Gastrocnemius medialis (tissue), 4 donors: ENCODE measurements at regions not wholly inside any gene's neighbourhood (a gene's known extent, or its start where the extent isn't known, plus 50 kb on each side); places are given as distances from the start of the nearest gene placed in this dataset.

ENCODE experiments used
- ATAC-seq, 2 donors: fragments of 150-250 bp; one replicate each; pipeline ENCODE4 v1.9.1; 2016
- DNase-seq, 2 donors: peaks; one replicate each; pipeline ENCODE4 v3.0.0-alpha.2; 2019
- H3K27ac ChIP-seq, 4 donors: fragments of 200-600 bp; sonication (generic); 1 replicate in 1 of 4; 2 replicates in 3 of 4; pipeline ENCODE4 v1.5.1; 2016 to 2018; ENCODE audit warnings: mild to moderate bottlenecking in 2 of 4, moderate library complexity in 1 of 4
- H3K27me3 ChIP-seq, 3 donors: fragments of 200-600 bp; sonication (generic) in 2 of 3; 1 replicate in 1 of 3; 2 replicates in 2 of 3; pipeline versions ENCODE4 v1.5.1 to v1.6.0; 2016 to 2019; ENCODE audit warnings: mild to moderate bottlenecking in 1 of 3, moderate library complexity in 1 of 3
- H3K36me3 ChIP-seq, 2 donors: fragments of 200-600 bp; sonication (generic) in 1 of 2; one replicate each; pipeline ENCODE4 v1.5.1; 2017 to 2018
- H3K4me1 ChIP-seq, 2 donors: fragments of 200-600 bp; sonication (generic) in 1 of 2; one replicate each; pipeline ENCODE4 v1.5.1; 2016 to 2017; ENCODE audit warnings: mild to moderate bottlenecking in 2 of 2
- H3K4me3 ChIP-seq, 4 donors: fragments of 200-600 bp; sonication (generic) in 3 of 4; 1 replicate in 1 of 4; 2 replicates in 3 of 4; pipeline ENCODE4 v1.5.1; 2016 to 2019; ENCODE audit warnings: mild to moderate bottlenecking in 2 of 4
- H3K9me3 ChIP-seq, 3 donors: fragments of 200-600 bp; sonication (generic) in 2 of 3; 1 replicate in 1 of 3; 2 replicates in 2 of 3; pipeline ENCODE4 v1.5.1; 2016 to 2019
- POLR2A ChIP-seq, 2 donors: fragments of 450-650 bp; IDR thresholded peaks; one replicate each; pipeline ENCODE4 v1.6.1; 2017; ENCODE audit warnings: antibody characterized with exemption in 2 of 2, mild to moderate bottlenecking in 2 of 2, moderate library complexity in 2 of 2
- in situ Hi-C, 4 donors: fragments of 200-750 bp; cut with MboI; loops; one replicate each; pipeline versions ENCODE4 v1.15.0 to v1.8.0; 2017; ENCODE audit warnings: low sequenced_read_pairs in 4 of 4
- intact Hi-C: fragments of 100-400 bp; cut with DNase I; formaldehyde crosslinking; loops from one replicate; pipeline ENCODE4 v1.15.1; 2023; ENCODE audit warnings: low total_unique reads
- TF ChIP-seq, protein P1 (sequence below), 5 experiments: fragments of 450-650 bp in 3 of 5; fragments of 200-600 bp in 2 of 5; sonication (generic) in 2 of 5; IDR thresholded peaks in 4 of 5; conservative IDR thresholded peaks in 1 of 5; 1 replicate in 4 of 5; 2 replicates in 1 of 5; pipeline ENCODE4 v1.5.1; 2016 to 2019; ENCODE audit warnings: antibody characterized with exemption in 5 of 5, mild to moderate bottlenecking in 3 of 5, moderate library complexity in 3 of 5

DNA sequence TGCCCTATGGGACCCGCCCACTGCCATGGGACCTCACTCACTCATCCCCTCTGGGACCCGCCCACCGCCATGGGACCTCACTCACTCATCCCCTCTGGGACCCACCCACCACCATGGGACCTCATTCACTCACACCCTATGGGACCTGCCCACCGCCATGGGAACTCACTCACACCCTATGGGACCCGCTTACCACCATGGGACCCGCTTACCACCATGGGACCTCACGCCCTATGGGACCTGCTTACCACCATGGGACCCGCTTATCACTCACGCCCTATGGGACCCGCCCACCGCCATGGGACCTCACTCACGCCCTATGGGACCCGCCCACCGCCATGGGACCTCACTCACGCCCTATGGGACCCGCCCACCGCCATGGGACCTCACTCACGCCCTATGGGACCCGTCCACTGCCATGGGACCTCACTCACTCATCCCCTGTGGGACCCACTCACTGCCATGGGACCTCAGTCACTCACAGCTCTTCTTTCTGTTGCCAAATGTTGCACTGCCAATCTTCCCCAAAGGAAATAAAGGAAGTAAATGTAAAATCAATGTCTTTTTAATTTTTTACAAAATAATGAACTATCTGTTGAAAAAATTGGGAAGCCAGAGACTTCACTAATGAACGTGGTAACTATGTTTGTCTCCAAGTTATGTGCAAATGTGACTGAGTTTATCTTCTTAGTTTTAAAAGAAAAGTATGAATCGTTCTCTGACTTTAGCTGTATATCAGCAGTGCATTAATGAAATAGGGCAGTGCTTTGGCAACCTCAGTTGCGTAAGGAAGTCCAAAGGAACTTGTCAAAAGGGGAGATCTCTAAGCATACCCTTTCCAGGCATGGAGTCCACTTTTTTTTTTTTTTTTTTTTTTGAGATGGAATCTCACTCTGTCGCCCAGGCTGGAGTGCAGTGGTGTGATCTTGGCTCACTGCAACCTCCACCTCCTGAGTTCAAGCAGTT, 101.5 kb upstream of the MGAT5 start:
- no peaks in the 10 kb centered on the region for H3K9me3 ChIP-seq
- H3K4me3 ChIP-seq, result no peak overlapping the region
- DNase-seq, result no peak
- H3K27me3 ChIP-seq, result no peaks in the 10 kb centered on the region
- H3K36me3 ChIP-seq, result no peaks in the 10 kb centered on the region
- no peak for ATAC-seq
- intact Hi-C loops, result no loop called here
- TF ChIP-seq POLR2A (IDR thresholded peaks at IDR 0.05), result no peak
- TF ChIP-seq, protein P1, sequence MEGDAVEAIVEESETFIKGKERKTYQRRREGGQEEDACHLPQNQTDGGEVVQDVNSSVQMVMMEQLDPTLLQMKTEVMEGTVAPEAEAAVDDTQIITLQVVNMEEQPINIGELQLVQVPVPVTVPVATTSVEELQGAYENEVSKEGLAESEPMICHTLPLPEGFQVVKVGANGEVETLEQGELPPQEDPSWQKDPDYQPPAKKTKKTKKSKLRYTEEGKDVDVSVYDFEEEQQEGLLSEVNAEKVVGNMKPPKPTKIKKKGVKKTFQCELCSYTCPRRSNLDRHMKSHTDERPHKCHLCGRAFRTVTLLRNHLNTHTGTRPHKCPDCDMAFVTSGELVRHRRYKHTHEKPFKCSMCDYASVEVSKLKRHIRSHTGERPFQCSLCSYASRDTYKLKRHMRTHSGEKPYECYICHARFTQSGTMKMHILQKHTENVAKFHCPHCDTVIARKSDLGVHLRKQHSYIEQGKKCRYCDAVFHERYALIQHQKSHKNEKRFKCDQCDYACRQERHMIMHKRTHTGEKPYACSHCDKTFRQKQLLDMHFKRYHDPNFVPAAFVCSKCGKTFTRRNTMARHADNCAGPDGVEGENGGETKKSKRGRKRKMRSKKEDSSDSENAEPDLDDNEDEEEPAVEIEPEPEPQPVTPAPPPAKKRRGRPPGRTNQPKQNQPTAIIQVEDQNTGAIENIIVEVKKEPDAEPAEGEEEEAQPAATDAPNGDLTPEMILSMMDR (IDR thresholded peaks at IDR 0.05 in 4 of 5, conservative IDR thresholded peaks at IDR 0.05 in 1 of 5), result no peak
- H3K27ac ChIP-seq, result no peak overlapping the region
- H3K4me1 ChIP-seq, result peaks cover 0 to 5% of the 10 kb centered on the region in 2 donors
- in situ Hi-C loops, result no loop called here

DNA sequence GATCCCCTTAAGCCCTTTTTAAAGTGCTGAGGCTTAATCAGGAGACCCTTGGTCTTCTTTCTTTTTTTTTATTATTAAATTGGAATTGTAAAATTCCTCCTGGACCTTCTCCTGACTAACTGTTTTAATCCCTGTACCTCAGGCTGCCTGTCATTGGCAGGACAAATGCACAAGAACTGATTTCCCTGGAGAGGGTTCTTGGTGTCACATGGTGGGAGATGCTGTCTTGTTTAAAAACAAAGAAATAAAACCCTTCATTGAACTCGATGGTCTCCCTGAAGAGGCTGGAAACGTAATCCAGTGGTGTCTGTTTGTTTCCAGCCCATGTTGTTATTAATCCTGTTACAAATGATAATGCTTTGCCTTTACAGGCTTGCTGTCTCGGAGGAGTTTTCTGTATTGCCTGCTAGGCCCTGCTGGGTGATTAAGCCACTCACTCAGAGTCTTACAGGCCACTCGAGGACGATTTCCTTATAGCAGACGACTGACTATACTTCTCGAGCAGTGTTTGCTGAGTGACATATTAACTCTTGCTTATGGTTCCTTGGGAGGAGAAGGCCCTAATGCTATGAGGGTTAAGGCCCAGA, 100.5 kb upstream of the MGAT5 start:
- no peaks in the 10 kb centered on the region for H3K9me3 ChIP-seq
- no peak overlapping the region for H3K4me3 ChIP-seq
- peaks cover 0 to 5% of the 10 kb centered on the region in 2 donors for H3K4me1 ChIP-seq
- no peaks in the 10 kb centered on the region for H3K36me3 ChIP-seq
- H3K27ac ChIP-seq, result no peak overlapping the region
- H3K27me3 ChIP-seq, result no peaks in the 10 kb centered on the region
- in situ Hi-C loops (no loop called here), intact Hi-C loops (no loop called here)
- DNase-seq (no peak), ATAC-seq (no peak)
- TF ChIP-seq, protein P1 (IDR thresholded peaks at IDR 0.05 in 4 of 5, conservative IDR thresholded peaks at IDR 0.05 in 1 of 5), result no peak
- no peak for TF ChIP-seq POLR2A (IDR thresholded peaks at IDR 0.05)

DNA sequence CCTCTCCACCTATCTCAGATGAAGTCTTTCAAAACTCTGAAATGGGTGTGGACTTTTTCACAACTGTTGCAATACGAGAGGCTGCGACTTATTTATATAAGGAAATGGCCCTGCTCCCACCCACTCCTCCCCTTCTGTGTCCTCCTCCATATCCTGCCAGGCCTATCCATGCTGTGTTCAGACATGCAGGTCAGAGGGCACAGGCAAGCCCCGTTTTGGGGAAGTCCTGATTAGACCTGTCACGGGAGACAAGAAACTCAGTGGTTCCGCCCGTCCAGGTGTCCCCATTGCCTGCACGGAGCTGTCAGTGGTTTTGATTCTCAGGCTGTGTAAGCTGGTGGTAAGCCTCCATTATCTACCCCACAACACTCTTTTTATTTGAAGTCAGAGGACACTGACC, 99.6 kb upstream of the MGAT5 start:
- Histone ChIP-seq H3K4me3 (no peak overlapping the region), H3K9me3 (no peaks in the 10 kb centered on the region), H3K27me3 (no peaks in the 10 kb centered on the region), H3K4me1 (peaks cover 0 to 5% of the 10 kb centered on the region in 2 donors), H3K36me3 (no peaks in the 10 kb centered on the region), H3K27ac (no peak overlapping the region)
- TF ChIP-seq, protein P1 (IDR thresholded peaks at IDR 0.05 in 4 of 5, conservative IDR thresholded peaks at IDR 0.05 in 1 of 5), result no peak
- TF ChIP-seq POLR2A (IDR thresholded peaks at IDR 0.05), result no peak
- intact Hi-C loops, result no loop called here
- DNase-seq (no peak), ATAC-seq (no peak)
- in situ Hi-C loops, result no loop called here

DNA sequence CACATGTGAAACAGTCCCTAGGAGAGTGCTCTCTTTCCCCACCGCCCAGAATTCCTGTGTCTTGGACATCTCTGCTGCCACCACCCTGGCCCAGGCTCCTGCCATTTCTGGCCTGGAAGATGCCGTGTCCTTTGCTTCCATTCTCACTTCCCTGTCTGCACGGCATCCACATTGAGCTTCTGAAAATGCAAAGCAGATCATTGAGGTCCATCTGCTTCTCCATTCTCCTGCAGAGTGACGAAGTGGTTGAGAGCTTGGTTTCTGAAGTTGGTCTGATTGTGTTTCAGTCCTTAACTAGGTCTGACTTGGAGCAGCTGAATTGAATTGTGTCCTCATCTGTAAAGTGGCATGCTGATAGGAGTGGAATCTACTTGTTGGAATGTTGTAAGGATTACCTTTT, 98.7 kb upstream of the MGAT5 start:
- intact Hi-C loops, result no loop called here
- H3K9me3 ChIP-seq, result no peaks in the 10 kb centered on the region
- H3K27ac ChIP-seq, result no peak overlapping the region
- H3K36me3 ChIP-seq, result no peaks in the 10 kb centered on the region
- H3K4me1 ChIP-seq, result peaks cover 5 to 6% of the 10 kb centered on the region in 2 donors
- no peak for ATAC-seq
- DNase-seq, result no peak
- in situ Hi-C loops, result no loop called here
- H3K27me3 ChIP-seq, result no peaks in the 10 kb centered on the region
- no peak overlapping the region for H3K4me3 ChIP-seq
- TF ChIP-seq, protein P1 (IDR thresholded peaks at IDR 0.05 in 4 of 5, conservative IDR thresholded peaks at IDR 0.05 in 1 of 5), result no peak
- no peak for TF ChIP-seq POLR2A (IDR thresholded peaks at IDR 0.05)
